ENCODE measurements at regions not wholly inside any gene's neighbourhood (a gene's known extent, or its start where the extent isn't known, plus 50 kb on each side); places are given as distances from the start of the nearest gene placed in this dataset.

GRCh38 chr6:1256435-1257008 lies 55.4 kb upstream of the FOXQ1 start:
- no peak for TF ChIP-seq POLR2AphosphoS5 (IDR thresholded peaks at IDR 0.05; ENCODE audit: low read depth, low read length)
- TF ChIP-seq POLR2A (IDR thresholded peaks at IDR 0.05; ENCODE audit: low read depth, low read length): no peak
